ENCODE measurements at regions not wholly inside any gene's neighbourhood (a gene's known extent, or its start where the extent isn't known, plus 50 kb on each side); places are given as distances from the start of the nearest gene placed in this dataset.

GRCh38 chr13:72652681-72653080, 74.7 kb downstream of the MZT1 start:
- H3K27ac ChIP-seq (ENCODE audit: low read depth, low read length, poor library complexity, severe bottlenecking) = no peak overlapping the region
- H3K79me2 ChIP-seq (ENCODE audit: insufficient read depth, low read length) = no peaks in the 10 kb centered on the region
- TF ChIP-seq CTCF (IDR thresholded peaks at IDR 0.05; ENCODE audit: low read length) = no peak
- TF ChIP-seq EZH2 (IDR thresholded peaks at IDR 0.05; ENCODE audit: borderline replicate concordance, low read length) = no peak
- no peak overlapping the region for H3K4me3 ChIP-seq (ENCODE audit: low read depth, low read length, poor library complexity, severe bottlenecking)
- H3F3A ChIP-seq (ENCODE audit: insufficient read depth, low read length) = no peaks in the 10 kb centered on the region
- no peaks in the 10 kb centered on the region for H3K4me1 ChIP-seq (ENCODE audit: insufficient read depth, low read length, severe bottlenecking)
- H3K36me3 ChIP-seq (ENCODE audit: insufficient read depth, low read length) = no peaks in the 10 kb centered on the region
- H4K20me1 ChIP-seq (ENCODE audit: insufficient read depth, low read length) = no peaks in the 10 kb centered on the region
- H2AFZ ChIP-seq (ENCODE audit: low read length) = no peak overlapping the region
- no peaks in the 10 kb centered on the region for H3K27me3 ChIP-seq (ENCODE audit: insufficient read depth, low read length)
- no peak overlapping the region for H3K9ac ChIP-seq (ENCODE audit: low read length)
- H3K9me2 ChIP-seq (ENCODE audit: low read depth, low read length) = no peaks in the 10 kb centered on the region
- no peak overlapping the region for H3K4me2 ChIP-seq (ENCODE audit: low read length)
- no peaks in the 10 kb centered on the region for H3K9me3 ChIP-seq (ENCODE audit: low read length)

DNA sequence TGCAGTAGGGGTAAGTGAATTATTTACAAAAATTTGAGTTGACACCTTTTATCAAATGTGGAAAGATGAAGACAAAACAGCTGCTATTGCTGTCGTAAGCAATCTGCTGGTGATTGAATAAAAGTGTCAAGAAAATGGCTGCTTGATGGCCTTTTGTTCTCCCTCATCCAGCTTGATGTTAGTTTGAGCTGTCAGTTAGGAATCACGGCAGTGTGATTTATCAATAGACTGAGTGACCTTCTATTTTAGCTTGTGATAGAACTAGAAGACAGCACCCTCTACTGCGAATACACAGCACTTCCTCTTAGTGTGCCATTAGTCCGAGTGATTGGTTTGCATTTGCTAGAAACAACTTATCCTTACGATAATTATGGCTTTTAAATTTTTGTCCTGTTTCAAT, 76.3 kb downstream of the MZT1 start:
- TF ChIP-seq EZH2 (IDR thresholded peaks at IDR 0.05; ENCODE audit: borderline replicate concordance, low read length) (no peak), CTCF (IDR thresholded peaks at IDR 0.05; ENCODE audit: low read length) (peak; percentile 43; the same call in 1 of the 2 replicates)
- no peak overlapping the region for H3K4me2 ChIP-seq (ENCODE audit: low read length)
- H3K9ac ChIP-seq (ENCODE audit: low read length) = no peak overlapping the region
- no peaks in the 10 kb centered on the region for H3F3A ChIP-seq (ENCODE audit: insufficient read depth, low read length)
- no peaks in the 10 kb centered on the region for H3K27me3 ChIP-seq (ENCODE audit: insufficient read depth, low read length)
- no peaks in the 10 kb centered on the region for H4K20me1 ChIP-seq (ENCODE audit: insufficient read depth, low read length)
- H3K79me2 ChIP-seq (ENCODE audit: insufficient read depth, low read length) = no peaks in the 10 kb centered on the region
- no peak overlapping the region for H2AFZ ChIP-seq (ENCODE audit: low read length)
- no peaks in the 10 kb centered on the region for H3K9me2 ChIP-seq (ENCODE audit: low read depth, low read length)
- no peak overlapping the region for H3K4me3 ChIP-seq (ENCODE audit: low read depth, low read length, poor library complexity, severe bottlenecking)
- H3K27ac ChIP-seq (ENCODE audit: low read depth, low read length, poor library complexity, severe bottlenecking) = no peak overlapping the region
- H3K9me3 ChIP-seq (ENCODE audit: low read length) = no peaks in the 10 kb centered on the region
- H3K36me3 ChIP-seq (ENCODE audit: insufficient read depth, low read length) = no peaks in the 10 kb centered on the region
- no peaks in the 10 kb centered on the region for H3K4me1 ChIP-seq (ENCODE audit: insufficient read depth, low read length, severe bottlenecking)

GRCh38 chr13:72650051-72650700, 77.3 kb downstream of the MZT1 start:
- Histone ChIP-seq H3F3A (ENCODE audit: insufficient read depth, low read length) (no peaks in the 10 kb centered on the region), H3K9me2 (ENCODE audit: low read depth, low read length) (no peaks in the 10 kb centered on the region), H3K27ac (ENCODE audit: low read depth, low read length, poor library complexity, severe bottlenecking) (no peak overlapping the region), H3K9me3 (ENCODE audit: low read length) (no peaks in the 10 kb centered on the region), H3K4me1 (ENCODE audit: insufficient read depth, low read length, severe bottlenecking) (no peaks in the 10 kb centered on the region), H3K36me3 (ENCODE audit: insufficient read depth, low read length) (no peaks in the 10 kb centered on the region), H3K27me3 (ENCODE audit: insufficient read depth, low read length) (no peaks in the 10 kb centered on the region), H4K20me1 (ENCODE audit: insufficient read depth, low read length) (no peaks in the 10 kb centered on the region), H2AFZ (ENCODE audit: low read length) (no peak overlapping the region), H3K4me3 (ENCODE audit: low read depth, low read length, poor library complexity, severe bottlenecking) (no peak overlapping the region), H3K4me2 (ENCODE audit: low read length) (no peak overlapping the region), H3K9ac (ENCODE audit: low read length) (no peak overlapping the region), H3K79me2 (ENCODE audit: insufficient read depth, low read length) (no peaks in the 10 kb centered on the region)
- no peak for TF ChIP-seq CTCF (IDR thresholded peaks at IDR 0.05; ENCODE audit: low read length)
- TF ChIP-seq EZH2 (IDR thresholded peaks at IDR 0.05; ENCODE audit: borderline replicate concordance, low read length) = no peak

Measured in OCI-LY1 (cell line).